ENCODE measurements at regions not wholly inside any gene's neighbourhood (a gene's known extent, or its start where the extent isn't known, plus 50 kb on each side); places are given as distances from the start of the nearest gene placed in this dataset.

DNA sequence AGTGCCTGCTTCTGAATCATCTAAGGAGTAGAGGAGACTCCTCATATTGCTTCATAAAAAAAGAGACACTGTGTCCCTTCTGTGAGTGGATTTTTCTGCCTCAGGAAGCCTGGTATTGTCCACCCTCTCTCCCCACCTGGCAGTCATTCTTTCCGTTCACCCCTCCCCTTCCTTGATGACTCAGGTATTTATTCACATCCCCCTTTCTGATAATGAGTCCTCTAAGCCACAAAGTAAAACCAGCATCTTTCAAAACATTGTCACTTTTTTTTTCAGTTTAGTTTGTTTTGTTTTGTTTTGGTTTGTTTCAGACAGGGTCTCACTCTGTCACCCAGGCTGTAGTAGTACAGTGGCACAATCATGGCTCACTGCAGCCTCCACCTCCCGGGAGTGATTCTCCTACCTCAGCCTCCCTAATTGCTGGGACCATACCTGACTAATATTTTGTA, 65.2 kb upstream of the UBE2E1 start:
- TF ChIP-seq POLR2A (IDR thresholded peaks at IDR 0.05; ENCODE audit: low read depth, low read length) (no peak), TAF1 (IDR thresholded peaks at IDR 0.05; ENCODE audit: borderline replicate concordance, low read depth, low read length) (no peak)

Data from GM12892 (cell line).